ENCODE measurements at regions not wholly inside any gene's neighbourhood (a gene's known extent, or its start where the extent isn't known, plus 50 kb on each side); places are given as distances from the start of the nearest gene placed in this dataset.

- no peak for TF ChIP-seq CTCF (IDR thresholded peaks at IDR 0.05; ENCODE audit: insufficient read depth, low read depth, low read length)
- H3K4me3 ChIP-seq (ENCODE audit: low read depth, low read length), result no peak overlapping the region
- POLR2A ChIA-PET, result no interaction called here
- no peaks in the 10 kb centered on the region for H3K27me3 ChIP-seq (ENCODE audit: control insufficient read depth, insufficient read depth, low read length)
- peaks cover 4% of the 10 kb centered on the region for H3K36me3 ChIP-seq (ENCODE audit: control insufficient read depth, insufficient read depth, low read length)
- CTCF ChIA-PET, result no interaction called here
- no peak for DNase-seq (ENCODE audit: low read depth)
These were observed 445.9 kb upstream of the RGS6 start for GRCh38 chr14:71486279-71486678.

GRCh38 chr14:71487449-71487848 lies 444.8 kb upstream of the RGS6 start:
- ChIA-PET CTCF (interaction anchor here (1.2 kb wide), 1 partner anchor 15 kb away, joined by 4 read pairs; no protein-coding TSS in a partner anchor), POLR2A (no interaction called here)
- Histone ChIP-seq H3K36me3 (ENCODE audit: control insufficient read depth, insufficient read depth, low read length) (peaks cover 4% of the 10 kb centered on the region; the same call in 1 of the 2 replicates), H3K27me3 (ENCODE audit: control insufficient read depth, insufficient read depth, low read length) (no peaks in the 10 kb centered on the region), H3K4me3 (ENCODE audit: low read depth, low read length) (no peak overlapping the region)
- TF ChIP-seq CTCF (IDR thresholded peaks at IDR 0.05; ENCODE audit: insufficient read depth, low read depth, low read length), result no peak
- no peak for DNase-seq (ENCODE audit: low read depth)

DNA sequence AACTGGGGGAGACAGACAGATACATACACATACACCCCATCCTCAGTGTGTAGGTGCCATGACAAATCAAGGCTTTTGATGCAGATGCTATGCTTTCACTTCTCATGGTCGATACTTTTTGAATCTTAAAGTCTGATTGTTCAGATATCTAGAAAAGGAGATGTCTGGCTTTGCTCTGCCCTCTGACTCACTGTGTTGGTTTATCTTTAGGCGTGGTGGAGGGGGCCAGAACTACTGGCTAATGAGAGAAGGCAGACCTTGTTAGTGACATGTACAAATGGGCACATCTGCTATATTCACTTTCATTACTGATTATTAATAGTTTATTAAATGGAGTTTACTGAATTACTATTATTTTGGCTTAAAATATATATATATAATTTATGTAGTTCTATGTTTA lies 444.3 kb upstream of the RGS6 start:
- Histone ChIP-seq H3K4me3 (ENCODE audit: low read depth, low read length) (no peak overlapping the region), H3K36me3 (ENCODE audit: control insufficient read depth, insufficient read depth, low read length) (peaks cover 4% of the 10 kb centered on the region; the same call in 1 of the 2 replicates), H3K27me3 (ENCODE audit: control insufficient read depth, insufficient read depth, low read length) (no peaks in the 10 kb centered on the region)
- ChIA-PET POLR2A (no interaction called here), CTCF (interaction anchor here (1.2 kb wide), 1 partner anchor 16 kb away, joined by 4 read pairs; no protein-coding TSS in a partner anchor)
- TF ChIP-seq CTCF (IDR thresholded peaks at IDR 0.05; ENCODE audit: insufficient read depth, low read depth, low read length), result no peak
- DNase-seq (ENCODE audit: low read depth), result no peak

- no peak for TF ChIP-seq CTCF (IDR thresholded peaks at IDR 0.05; ENCODE audit: insufficient read depth, low read depth, low read length)
- Histone ChIP-seq H3K4me3 (ENCODE audit: low read depth, low read length) (no peak overlapping the region), H3K36me3 (ENCODE audit: control insufficient read depth, insufficient read depth, low read length) (0 out of 2 replicates have a peak, but pooled peaks cover 4% of the 10 kb centered on the region), H3K27me3 (ENCODE audit: control insufficient read depth, insufficient read depth, low read length) (no peaks in the 10 kb centered on the region)
- ChIA-PET POLR2A (no interaction called here), CTCF (no interaction called here)
- no peak for DNase-seq (ENCODE audit: low read depth)
These were observed 443.5 kb upstream of the RGS6 start for GRCh38 chr14:71488703-71489191.

DNA sequence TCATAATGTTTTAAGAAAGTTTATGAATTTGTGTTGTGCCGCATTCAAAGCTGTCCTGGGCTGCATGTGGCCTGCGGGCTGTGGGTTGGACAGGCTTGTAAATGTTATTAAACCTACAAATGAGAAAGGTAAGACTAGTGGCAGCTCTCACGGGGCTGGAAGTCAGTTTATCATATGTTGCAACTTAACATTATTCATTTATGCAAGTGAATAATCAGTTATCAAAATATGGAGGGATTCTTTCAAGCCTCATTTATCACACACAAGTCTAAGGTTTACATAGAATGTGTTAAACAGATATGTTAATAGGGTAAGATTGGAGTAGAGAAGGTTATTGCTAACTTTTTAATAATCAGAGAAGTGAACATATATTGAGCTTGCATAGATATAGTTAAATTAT lies 442.5 kb upstream of the RGS6 start:
- Histone ChIP-seq H3K27me3 (ENCODE audit: control insufficient read depth, insufficient read depth, low read length) (no peaks in the 10 kb centered on the region), H3K4me3 (ENCODE audit: low read depth, low read length) (no peak overlapping the region), H3K36me3 (ENCODE audit: control insufficient read depth, insufficient read depth, low read length) (0 out of 2 replicates have a peak, but pooled peaks cover 1% of the 10 kb centered on the region)
- DNase-seq (ENCODE audit: low read depth), result no peak
- ChIA-PET CTCF (no interaction called here), POLR2A (no interaction called here)
- TF ChIP-seq CTCF (IDR thresholded peaks at IDR 0.05; ENCODE audit: insufficient read depth, low read depth, low read length), result no peak

Measured in BJ (cell line).